HepG2 (cell line): ENCODE measurements at regions not wholly inside any gene's neighbourhood (a gene's known extent, or its start where the extent isn't known, plus 50 kb on each side); places are given as distances from the start of the nearest gene placed in this dataset.

Experiments
- ARID5B ChIP-seq: IDR thresholded peaks from 2 replicates; pipeline ENCODE4 v1.4.0; 2020; ENCODE audit warnings: mild to moderate bottlenecking, missing genetic modification reagents
- CREB1 ChIP-seq, 2 experiments: fragments of 450-650 bp in 1 of 2; IDR thresholded peaks; 2 replicates each; pipeline ENCODE4 v1.6.1; 2016 to 2017; ENCODE audit warnings: control low read depth in 1 of 2, mild to moderate bottlenecking in 1 of 2, missing compliant biosample characterization in 1 of 2, missing genetic modification characterization in 1 of 2
- DNMT3B ChIP-seq: conservative IDR thresholded peaks from 2 replicates; pipeline ENCODE4 v1.6.1; 2016; ENCODE audit warnings: missing biosample characterization, control low read depth
- ELK4 ChIP-seq: sonication (generic); formaldehyde crosslinking; IDR thresholded peaks from 2 replicates; pipeline ENCODE4 v1.9.0; 2021; ENCODE audit warnings: missing genetic modification reagents, borderline replicate concordance
- FOXO1 ChIP-seq: sonication (generic); formaldehyde crosslinking; IDR thresholded peaks from 2 replicates; pipeline ENCODE4 v1.4.0; 2020; ENCODE audit warnings: missing genetic modification reagents
- FUBP1 ChIP-seq: sonication (generic); formaldehyde crosslinking; IDR thresholded peaks from 2 replicates; pipeline ENCODE4 v1.5.1; 2020; ENCODE audit warnings: missing genetic modification reagents, mild to moderate bottlenecking, borderline replicate concordance
- HDAC1 ChIP-seq: sonication (generic); formaldehyde crosslinking; IDR thresholded peaks from 2 replicates; pipeline ENCODE4 v1.5.1; 2020; ENCODE audit warnings: mild to moderate bottlenecking, missing genetic modification reagents
- HNF4A ChIP-seq: sonication (generic); formaldehyde crosslinking; IDR thresholded peaks from 2 replicates; pipeline ENCODE4 v1.4.0; 2020; ENCODE audit warnings: missing genetic modification reagents
- NCOR1 ChIP-seq: fragments of 200-600 bp; sonication (generic); IDR thresholded peaks from 2 replicates; pipeline ENCODE4 v1.7.0; 2017; ENCODE audit warnings: antibody characterized with exemption, low read length, borderline replicate concordance
- PAXIP1 ChIP-seq: sonication (generic); formaldehyde crosslinking; conservative IDR thresholded peaks from 2 replicates; pipeline ENCODE4 v1.4.0; 2020; ENCODE audit warnings: mild to moderate bottlenecking, missing genetic modification reagents, moderate library complexity
- SIX1 ChIP-seq: sonication (generic); formaldehyde crosslinking; IDR thresholded peaks from 2 replicates; pipeline ENCODE4 v1.4.0; 2020; ENCODE audit warnings: missing genetic modification reagents, borderline replicate concordance
- TEAD3 ChIP-seq: optimal IDR thresholded peaks from 2 replicates; pipeline ENCODE3; 2016; ENCODE audit warnings: borderline replicate concordance
- THRA ChIP-seq: sonication (generic); formaldehyde crosslinking; IDR thresholded peaks from 2 replicates; pipeline ENCODE4 v1.4.0; 2020; ENCODE audit warnings: missing genetic modification reagents, borderline replicate concordance
- ZNF264 ChIP-seq: sonication (generic); formaldehyde crosslinking; IDR thresholded peaks from 2 replicates; pipeline ENCODE4 v1.4.0; 2020; ENCODE audit warnings: missing genetic modification reagents
- ZNF326 ChIP-seq: sonication (generic); formaldehyde crosslinking; IDR thresholded peaks from 2 replicates; pipeline ENCODE4 v1.4.0; 2020; ENCODE audit warnings: missing genetic modification reagents, borderline replicate concordance
- ZNF629 ChIP-seq: sonication (generic); formaldehyde crosslinking; conservative IDR thresholded peaks from 2 replicates; pipeline ENCODE4 v1.5.0; 2020; ENCODE audit warnings: missing genetic modification reagents
- ZNF790 ChIP-seq: sonication (generic); formaldehyde crosslinking; IDR thresholded peaks from 2 replicates; pipeline ENCODE4 v1.8.0; 2022; ENCODE audit warnings: missing genetic modification reagents, mild to moderate bottlenecking, borderline replicate concordance

GRCh38 chr5:67971223-67971830 is 244.2 kb upstream of the PIK3R1 start (continued):
- TF ChIP-seq DNMT3B, result no peak
- peak; percentile 48; the same call in 1 of the 2 replicates for TF ChIP-seq SIX1
- TF ChIP-seq ZNF790 (CRISPR knock-in tag), result no peak
- peak; percentile 90 for TF ChIP-seq ARID5B (CRISPR knock-in tag)
- no peak for TF ChIP-seq ELK4 (CRISPR knock-in tag)
- peak; percentile 92 for TF ChIP-seq HNF4A (CRISPR knock-in tag)
- TF ChIP-seq FOXO1 (CRISPR knock-in tag), result peak; percentile 51; the same call in 1 of the 2 replicates
- TF ChIP-seq ZNF629, result no peak
- TF ChIP-seq TEAD3, result peak; percentile 42
- TF ChIP-seq ZNF326 (CRISPR knock-in tag), result no peak
- TF ChIP-seq HDAC1, result peak; percentile 63
- peak; percentile 55 for TF ChIP-seq PAXIP1 (CRISPR knock-in tag)
- peak; percentile 20; the same call in 1 of the 2 replicates for TF ChIP-seq THRA (CRISPR knock-in tag)
- peak; percentile 65; the same call in 1 of the 2 replicates for TF ChIP-seq ZNF264
- TF ChIP-seq NCOR1, result peak; percentile 59; the same call in 1 of the 2 replicates
- no peak for TF ChIP-seq FUBP1
- TF ChIP-seq CREB1 (IDR thresholded peaks at IDR 0.05), result no peak
- TF ChIP-seq CREB1 (CRISPR knock-in tag; IDR thresholded peaks at IDR 0.05), result peak; percentile 50
